Ovary (tissue), 3 donors: ENCODE measurements at regions not wholly inside any gene's neighbourhood (a gene's known extent, or its start where the extent isn't known, plus 50 kb on each side); places are given as distances from the start of the nearest gene placed in this dataset.

Experiments used
- CTCF ChIP-seq, 3 donors: fragments of 450-650 bp in 2 of 3; fragments of 200-600 bp in 1 of 3; IDR thresholded peaks; one replicate each; pipeline versions ENCODE4 v1.5.1 to v1.8.0; 2016 to 2022; ENCODE audit warnings: antibody characterized with exemption in 3 of 3, mild to moderate bottlenecking in 1 of 3
- EP300 ChIP-seq: sonication (generic); formaldehyde crosslinking; IDR thresholded peaks from one replicate; pipeline ENCODE4 v1.6.1; 2017; ENCODE audit warnings: antibody characterized with exemption
- POLR2A ChIP-seq: fragments of 450-650 bp; IDR thresholded peaks from one replicate; pipeline ENCODE4 v1.6.1; 2017; ENCODE audit warnings: antibody characterized with exemption, mild to moderate bottlenecking, moderate library complexity
- donor health status: DM: no; HTN: no; CAD: no.

- no peak for TF ChIP-seq CTCF (IDR thresholded peaks at IDR 0.05)
- no peak for TF ChIP-seq POLR2A
- no peak for TF ChIP-seq EP300
These were observed 154.1 kb upstream of the FUT8 start for GRCh38 chr14:65258391-65258790.
